GM19025 (cell line): ENCODE measurements at regions not wholly inside any gene's neighbourhood (a gene's known extent, or its start where the extent isn't known, plus 50 kb on each side); places are given as distances from the start of the nearest gene placed in this dataset.

Source experiments
- ATAC-seq: cut with Tn5 transposase; IDR thresholded peaks from one replicate; pipeline ENCODE4 v1.9.1; 2021; ENCODE audit warnings: mild to moderate bottlenecking, low read depth, moderate library complexity; ENCODE audit not compliant: unreplicated experiment

DNA sequence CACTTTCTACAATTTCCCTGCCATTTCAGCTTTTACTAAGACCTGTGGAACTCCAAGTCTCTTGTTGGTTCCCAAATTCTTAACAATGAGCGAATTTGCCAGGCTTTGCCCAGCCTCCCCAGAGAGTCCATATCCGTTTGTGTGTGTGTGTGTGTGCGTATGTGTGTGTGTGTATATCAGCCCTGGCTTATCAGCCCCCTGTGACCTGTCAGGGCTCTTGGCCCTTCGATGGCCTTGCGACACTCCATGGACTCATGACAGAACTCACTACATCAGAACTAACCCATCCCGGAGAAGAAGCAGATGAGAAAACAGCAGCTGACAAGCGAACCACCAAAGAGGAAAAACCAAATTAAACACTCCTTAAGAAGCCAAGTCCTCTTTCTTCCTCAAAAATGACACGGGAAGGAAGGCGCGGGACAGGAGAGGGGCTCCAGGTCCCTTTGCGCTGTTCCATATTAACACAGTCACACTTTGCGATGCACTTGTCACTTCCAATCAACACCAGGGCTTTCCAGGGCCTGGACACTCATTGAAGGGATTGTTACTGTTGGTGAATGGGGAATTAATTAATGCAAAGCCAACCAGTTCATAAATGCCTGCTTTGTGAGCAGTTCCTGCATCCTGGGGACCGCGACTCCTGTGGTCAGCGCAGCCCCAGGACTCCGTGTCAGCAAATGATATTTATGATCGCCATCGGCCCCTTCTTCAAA, 524.0 kb downstream of the CD83 start:
- no peak for ATAC-seq

DNA sequence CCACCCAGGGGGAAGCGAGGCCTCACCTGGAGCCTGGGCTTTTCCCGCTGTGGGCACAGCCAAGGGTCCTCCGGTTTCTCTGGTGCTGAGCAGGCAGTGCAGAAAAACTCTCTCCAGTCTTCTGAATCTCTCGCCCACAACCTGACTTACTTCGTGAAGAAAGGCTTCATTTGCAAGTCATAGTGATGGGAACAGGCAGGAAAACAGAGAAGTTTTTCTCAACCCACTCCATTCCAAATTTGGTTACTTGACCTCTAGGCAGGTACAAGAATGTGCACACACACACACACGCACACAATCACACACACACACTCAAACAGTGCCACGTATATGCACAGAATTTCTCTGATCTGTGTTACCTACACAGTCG, 524.5 kb downstream of the CD83 start:
- no peak for ATAC-seq

DNA sequence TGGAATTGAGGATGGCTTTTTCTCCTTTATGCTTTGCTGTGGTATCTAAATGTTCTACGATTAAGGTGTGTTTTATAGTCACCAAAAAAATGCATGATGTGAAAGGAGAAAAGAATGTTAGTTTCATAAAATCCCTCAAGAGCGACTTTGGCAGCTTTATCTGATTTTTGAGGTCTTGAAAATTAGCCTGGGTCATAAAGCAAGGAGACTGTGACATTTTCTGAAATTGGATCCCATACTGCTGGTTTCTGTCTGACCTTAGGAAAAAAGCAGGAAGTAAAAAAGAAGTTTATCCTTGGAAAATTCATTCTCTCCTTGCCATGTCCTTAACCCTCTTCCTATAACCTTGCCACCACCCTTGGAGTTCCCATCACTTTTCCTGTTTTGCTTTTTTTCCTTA, 525.3 kb downstream of the CD83 start:
- ATAC-seq, result no peak

DNA sequence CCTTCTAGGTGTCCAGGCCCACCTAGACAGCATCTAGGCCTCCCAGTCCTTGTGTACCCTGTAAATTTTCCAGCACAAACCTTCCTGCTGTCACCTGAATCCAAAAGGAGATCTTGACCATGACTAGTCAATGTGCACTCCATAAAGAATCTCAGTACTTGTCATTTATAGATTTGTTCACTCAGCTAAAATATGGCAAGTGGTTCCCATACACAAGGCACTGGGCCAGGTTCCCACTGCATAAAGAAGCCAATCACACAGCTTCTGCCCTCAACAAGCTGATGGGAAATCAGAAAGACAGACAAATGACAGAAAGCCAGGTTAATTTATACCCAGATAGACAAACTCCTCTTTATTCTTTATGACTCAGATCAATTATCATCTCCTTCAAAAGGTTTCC, 526.8 kb downstream of the CD83 start:
- ATAC-seq, result no peak

DNA sequence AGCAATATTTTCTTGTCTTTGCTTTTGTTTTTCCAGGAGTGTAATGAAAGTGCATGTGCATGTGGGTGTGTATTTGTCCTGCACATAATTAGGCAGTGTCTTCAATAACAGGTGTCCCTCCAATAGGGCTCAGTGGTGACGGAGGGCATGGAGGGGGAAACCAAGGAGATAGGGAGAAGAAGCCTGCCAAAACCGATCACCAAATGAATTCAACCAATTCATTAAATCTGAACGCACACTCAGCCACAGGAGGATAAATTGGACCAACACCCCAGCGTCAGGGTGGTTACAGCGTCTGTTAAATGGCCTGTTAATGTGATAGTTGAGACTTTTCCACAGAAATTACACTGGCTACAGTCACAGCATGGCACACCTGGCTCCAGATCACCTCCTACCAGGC, 527.6 kb downstream of the CD83 start:
- ATAC-seq, result no peak

DNA sequence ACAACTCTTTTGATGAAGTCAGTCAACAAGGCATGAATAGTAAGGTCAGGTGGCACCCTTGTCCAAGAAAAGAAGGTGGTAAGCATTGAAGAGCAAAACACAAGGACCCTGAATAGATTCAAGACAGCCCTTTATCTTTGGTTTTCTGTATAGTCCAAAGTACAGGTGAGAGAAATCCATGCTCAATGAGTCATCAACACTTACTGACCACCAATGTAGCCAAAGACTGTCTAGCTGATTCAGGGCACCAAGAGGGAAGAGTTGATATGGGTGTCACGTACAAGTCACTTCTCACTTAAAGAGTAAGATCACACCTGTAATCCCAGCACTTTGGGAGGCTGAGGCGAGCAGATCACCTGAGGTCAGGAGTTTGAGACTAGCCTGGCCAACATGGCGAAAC, 528.3 kb downstream of the CD83 start:
- ATAC-seq, result no peak

DNA sequence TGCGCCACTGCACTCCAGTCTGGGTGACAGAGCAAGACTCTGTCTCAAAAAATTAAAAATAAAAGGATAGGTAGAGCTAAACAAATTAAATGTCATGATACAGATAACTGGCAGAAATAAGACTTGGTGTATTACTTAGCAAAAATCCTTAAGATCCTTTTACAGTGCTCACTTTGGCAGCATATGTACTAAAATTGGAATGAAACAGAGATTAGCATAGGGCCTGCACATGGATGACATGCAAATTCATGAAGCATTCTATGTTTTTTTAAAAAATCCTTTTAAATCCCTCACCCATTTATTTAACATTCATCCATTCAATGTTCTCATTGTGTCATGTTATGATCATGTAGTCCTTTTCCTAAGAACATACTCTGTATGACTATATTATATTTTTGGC, 528.8 kb downstream of the CD83 start:
- ATAC-seq, result no peak

DNA sequence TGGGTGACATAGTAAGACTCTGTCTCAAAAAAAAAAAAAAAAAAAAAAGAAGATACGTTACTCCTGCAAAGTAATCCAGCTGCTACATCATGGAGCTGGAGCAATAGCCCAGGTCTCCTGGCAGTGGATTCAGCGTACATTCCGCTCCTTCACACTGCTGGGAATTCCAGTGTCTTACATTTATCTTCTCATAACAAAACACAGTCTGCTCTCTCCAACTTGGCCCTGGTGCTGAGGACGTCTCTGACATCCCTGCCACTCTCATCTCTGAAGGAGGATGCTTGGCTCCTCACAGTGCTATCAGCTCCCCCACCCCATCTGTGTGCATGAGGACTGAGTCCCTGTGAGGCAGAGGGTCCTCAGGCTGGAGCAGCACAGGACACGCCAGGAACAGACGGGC, 529.8 kb downstream of the CD83 start:
- no peak for ATAC-seq

DNA sequence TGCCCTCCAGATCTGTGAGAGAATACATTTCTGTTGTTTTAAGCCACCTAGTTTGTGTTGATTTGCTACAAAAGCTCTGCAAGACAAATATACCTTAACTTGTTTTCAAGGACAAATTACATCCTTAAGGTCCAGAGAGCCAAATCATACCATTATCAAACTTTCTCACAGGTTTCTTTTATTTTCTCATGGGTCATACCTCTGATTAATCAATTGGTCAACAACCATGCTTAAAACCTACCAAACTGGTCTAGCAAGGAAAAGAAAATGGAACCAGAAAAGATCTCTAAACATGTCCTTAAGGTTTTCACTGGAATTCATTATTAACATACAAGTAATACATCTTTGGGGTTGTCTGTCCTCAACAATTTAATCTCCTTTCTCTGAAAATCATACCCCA, 535.0 kb downstream of the CD83 start:
- no peak for ATAC-seq

DNA sequence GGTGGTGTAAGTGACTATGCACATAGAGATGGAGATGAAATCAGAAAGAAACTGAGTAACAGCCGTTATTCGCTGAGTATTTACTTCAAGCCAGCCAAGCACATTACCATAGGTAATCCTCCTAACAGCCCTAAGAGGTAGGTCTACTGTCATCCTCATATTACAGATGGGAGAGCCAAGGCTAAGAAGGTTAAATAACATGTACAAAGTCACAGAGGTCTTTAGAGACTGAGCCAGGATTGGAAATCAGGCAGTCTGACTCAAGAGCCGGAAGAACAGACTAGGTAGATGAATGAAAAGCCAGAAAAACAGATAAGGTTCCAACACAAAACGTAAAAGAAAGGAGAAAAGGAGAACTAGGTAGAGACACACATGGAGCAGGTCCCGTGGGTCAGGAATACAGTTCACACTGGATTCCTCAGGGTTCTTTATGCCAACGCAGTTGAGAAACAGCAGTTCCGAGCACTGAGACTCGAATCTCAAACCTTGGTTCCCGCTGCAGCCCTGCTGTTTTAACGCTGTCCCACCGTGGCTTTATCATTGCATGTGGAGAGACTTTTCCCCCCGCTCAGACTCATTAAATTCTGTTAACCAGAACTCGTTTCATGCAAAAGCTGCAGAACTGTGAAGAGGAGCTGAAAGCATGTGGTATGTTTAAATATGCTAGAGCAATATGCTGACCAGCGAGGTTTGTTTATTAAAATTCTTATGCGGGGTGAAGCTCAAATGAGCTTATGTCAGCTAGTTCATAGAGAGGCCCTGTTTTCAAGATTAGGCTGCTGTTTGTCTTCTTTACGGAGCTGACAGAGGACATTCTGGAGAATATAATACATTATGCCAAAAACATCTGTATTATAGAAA, 537.9 kb downstream of the CD83 start:
- no peak for ATAC-seq

DNA sequence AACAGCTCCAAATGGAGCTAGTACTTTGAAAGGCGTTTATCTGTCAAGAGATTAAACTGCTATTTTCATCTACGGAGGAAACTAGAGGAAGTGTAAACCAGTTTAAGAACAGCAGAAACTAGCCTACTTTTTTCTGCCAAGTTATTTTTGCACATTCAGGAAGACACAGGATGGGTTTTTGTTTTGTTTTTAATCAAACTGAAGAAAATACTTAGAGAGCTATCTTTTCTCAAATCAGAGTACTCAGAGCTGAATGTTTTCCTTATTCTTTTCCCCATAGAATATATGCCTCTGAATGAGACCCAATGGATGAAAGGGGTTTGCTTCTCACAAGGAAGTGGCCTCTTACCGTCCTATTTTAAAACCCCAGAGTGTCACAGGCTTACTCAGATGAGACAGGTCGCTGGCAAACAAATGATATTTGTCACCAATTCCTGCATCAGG, 538.5 kb downstream of the CD83 start:
- ATAC-seq, result no peak

DNA sequence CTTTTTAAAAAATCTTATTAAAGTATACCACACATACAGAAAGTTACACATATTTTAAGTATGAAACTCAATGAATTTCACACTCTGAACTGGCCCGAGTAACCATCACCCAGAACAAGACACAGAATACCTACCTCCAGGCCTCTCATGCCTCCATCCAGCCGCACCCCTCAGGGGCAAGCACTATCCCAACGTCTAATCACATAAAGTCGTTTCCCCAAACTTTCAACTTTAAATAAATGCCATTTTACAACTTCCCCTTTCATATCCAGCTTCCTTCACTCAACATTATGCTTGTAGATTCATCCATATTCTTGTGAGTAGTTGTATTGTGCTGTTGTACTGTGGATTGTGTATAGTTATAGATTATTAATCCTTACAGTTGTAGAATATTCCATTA, 539.1 kb downstream of the CD83 start:
- ATAC-seq, result no peak

DNA sequence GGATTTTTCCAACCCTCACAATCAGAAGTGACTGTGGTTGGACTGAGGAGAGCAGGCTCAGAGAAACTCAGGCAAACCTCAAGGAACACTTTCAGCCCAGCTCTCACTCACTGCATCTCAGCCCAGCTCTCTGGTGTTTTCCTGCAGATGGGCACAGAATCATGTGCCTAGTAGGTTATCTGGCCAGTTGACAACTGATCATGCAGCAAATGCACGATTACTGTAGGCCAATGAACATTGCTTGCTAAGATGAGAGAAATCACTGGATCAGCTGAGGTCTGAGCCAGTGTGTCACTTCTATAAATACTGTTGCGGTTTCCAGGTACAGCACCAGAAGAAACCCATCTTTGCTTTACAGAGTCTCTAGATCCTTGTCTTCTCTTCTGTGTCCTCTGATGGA, 540.5 kb downstream of the CD83 start:
- ATAC-seq, result no peak

DNA sequence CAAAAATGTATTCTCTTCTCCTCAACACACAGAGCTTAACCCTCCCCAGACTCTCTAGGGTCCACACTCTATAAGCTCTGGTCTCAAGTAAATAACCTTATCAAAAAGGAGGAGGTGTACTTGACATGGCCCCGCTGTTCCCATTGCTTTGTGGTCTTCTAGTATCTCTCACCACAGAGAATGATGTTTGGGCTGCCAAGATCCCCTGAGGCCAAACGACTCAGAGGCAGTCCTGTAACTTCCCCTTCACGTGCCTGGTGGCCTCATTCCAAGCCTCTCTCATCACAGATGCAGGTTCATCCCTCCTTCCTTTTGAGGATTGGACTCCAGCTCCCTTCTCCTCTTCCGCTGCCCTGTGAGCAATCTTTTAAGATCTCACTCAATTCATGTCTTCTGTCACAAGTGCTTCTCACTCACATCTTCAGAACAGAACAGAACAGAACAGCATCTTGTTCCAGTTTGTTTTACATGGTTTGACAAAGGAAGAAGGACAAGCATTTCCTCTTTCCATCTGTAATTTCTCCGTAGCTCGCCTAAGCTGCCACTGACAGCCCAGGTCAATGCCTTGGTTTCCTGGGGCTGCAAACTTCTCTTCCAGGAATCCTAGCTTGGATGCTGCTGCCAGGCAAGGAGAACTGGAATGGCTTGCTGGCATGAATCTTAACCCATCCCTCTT, 541.5 kb downstream of the CD83 start:
- ATAC-seq, result no peak

DNA sequence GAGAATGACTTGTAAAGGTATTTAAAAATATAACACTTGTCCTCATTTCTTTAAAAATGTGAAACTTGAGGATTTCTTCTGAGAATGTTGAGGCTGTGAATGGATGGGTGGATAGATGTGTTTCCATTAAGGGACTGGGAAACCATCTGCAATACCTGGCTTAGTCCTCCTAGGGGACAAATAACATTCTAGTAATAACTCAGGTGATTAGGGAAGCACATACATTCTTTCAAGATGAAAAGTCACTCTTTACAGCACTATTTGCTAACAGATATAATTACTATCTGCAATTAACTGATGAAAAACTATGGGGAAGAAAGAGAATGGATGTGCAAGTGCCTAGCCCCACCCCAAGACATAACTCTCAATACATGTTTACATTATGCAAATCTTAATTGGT, 542.3 kb downstream of the CD83 start:
- no peak for ATAC-seq

DNA sequence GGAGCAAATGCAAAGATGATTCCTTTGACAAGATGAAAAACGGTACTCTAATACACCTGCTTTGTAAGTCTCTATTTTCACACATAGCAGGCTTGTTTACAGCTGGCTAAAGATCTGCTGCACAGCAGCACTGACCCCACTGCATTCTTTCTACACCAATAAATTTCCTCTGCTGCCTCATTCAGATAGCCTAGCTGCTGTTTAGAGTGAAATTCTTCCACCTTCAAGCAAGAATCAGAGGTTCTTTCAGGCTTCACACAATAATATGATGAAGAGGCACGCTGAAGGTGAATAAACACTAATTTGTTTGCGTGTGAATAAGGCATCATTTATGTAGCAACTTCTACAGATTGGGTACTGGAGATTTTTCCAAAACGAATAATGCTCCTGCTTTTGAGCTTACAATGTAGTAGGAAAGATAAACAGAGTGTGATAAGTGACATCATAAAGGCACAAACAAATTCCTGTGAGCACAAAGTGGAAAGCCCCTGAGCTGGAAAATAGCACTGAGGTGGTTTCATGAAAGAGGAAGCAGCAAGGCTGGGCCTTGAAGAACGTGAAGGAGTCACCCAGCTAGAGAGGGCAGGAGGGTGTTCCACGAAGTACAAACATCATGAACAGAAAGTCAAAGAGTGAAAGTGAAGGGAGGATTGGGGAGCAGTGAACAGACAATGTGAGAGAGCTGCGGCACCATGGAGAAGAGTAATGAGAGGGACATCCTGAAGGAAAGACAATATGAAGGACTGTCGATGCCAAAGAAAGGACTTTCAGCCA, 543.4 kb downstream of the CD83 start:
- ATAC-seq, result no peak

DNA sequence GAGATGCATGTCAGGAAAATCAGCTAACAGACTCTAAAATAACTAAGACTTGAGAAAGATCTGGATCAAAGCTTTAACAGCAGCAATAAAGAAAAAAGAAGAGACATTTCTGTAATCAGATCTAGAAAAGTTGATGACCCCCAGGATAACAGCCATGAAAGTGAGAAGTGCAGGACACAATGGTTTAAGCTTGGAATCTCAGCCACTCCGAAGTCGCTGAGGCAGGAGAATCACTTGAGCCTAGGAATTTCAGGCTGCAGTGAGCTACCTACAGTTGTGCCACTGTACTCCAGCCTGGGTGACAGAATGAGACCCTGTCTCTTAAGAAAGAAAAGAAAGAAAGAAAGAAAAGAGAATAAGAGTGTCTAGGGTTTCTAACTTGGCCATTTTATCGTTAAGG, 544.1 kb downstream of the CD83 start:
- ATAC-seq, result no peak

DNA sequence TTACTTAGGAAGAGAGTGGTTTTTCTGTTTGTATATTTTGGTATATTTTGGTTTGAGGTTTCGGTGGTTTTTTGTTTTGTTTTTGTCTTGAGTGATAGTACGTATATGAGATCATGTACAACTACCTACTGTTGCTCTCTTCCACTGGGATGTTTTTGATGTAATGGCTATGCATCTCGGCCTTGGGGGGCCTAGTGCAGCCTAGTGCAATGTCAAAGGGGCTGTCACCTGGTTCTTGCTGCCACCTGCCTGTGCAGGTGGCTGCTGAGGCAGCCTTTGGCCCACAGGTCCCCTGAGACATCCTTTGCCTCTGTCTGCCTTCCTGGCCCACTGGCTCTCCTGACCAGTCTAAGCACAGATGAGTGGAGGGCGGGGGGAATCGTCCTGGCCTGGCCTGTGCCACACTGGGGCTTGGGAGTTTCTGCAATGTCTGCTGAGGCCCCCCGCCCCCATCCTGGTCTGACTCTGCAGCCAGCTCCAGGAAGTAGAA, 546.6 kb downstream of the CD83 start:
- ATAC-seq, result no peak

DNA sequence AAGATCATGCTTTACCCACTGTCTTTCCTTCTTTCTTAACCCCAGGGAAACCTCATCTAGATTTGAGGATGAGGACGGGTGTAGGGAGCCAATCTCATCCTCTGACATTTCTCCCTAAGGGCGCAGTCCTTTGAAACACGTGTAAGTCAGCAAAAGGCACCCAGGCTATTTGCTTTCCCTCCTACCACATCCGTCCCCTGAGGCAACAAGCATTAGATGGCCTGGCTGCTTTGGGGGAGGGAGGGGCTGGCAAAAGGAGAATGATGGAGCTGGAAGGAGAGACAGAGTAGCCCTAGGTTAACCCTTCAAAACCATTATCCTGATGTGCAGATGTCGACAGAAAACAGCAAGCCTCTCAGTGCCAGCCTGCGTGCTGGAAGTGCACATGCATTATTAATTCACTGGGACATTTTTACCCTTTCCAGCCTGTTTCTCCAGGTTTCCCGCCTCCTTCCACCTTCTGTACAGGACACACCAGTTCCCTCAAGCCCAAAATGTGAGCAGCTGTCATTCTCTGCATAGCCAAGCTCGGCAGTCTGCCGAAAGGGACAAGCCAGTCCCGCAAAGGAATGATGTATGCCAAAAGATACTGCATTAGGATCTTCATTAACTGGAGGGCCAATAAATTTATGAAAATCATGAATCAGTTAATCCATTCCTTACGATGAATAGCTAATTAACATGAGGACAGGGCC, 547.2 kb downstream of the CD83 start:
- no peak for ATAC-seq
